CD4-positive, CD25-positive, alpha-beta regulatory T cell (primary cell): ENCODE measurements at regions not wholly inside any gene's neighbourhood (a gene's known extent, or its start where the extent isn't known, plus 50 kb on each side); places are given as distances from the start of the nearest gene placed in this dataset.

Experiments used
- ATAC-seq, 2 donors: fragments of 150-1000 bp; cut with Tn5 transposase; one replicate each; pipeline ENCODE4 v1.10.0; 2021; ENCODE audit warnings: low read depth in 2 of 2, moderate number of reproducible peaks in 2 of 2, moderate library complexity in 1 of 2
- DNase-seq, 3 donors: peaks; one replicate each; pipeline versions ENCODE4 v3.0.0 to v3.0.0-alpha.2; 2012 to 2022; ENCODE audit warnings: mixed read lengths in 1 of 3
- H3K27ac ChIP-seq: one replicate; pipeline ENCODE4 v1.7.0; 2013; ENCODE audit warnings: mild to moderate bottlenecking, low read length; ENCODE audit not compliant: insufficient read depth, poor library complexity, severe bottlenecking
- H3K27me3 ChIP-seq: one replicate; pipeline ENCODE4 v1.7.0; 2013; ENCODE audit warnings: low read length; ENCODE audit not compliant: control insufficient read depth, insufficient read depth
- H3K36me3 ChIP-seq: one replicate; pipeline ENCODE4 v1.7.0; 2013; ENCODE audit warnings: mild to moderate bottlenecking, low read length, moderate library complexity; ENCODE audit not compliant: control insufficient read depth, insufficient read depth
- H3K4me1 ChIP-seq: 2 replicates; pipeline ENCODE4 v1.7.0; 2013; ENCODE audit warnings: mild to moderate bottlenecking, low read length; ENCODE audit not compliant: insufficient read depth, control insufficient read depth, poor library complexity, severe bottlenecking
- H3K4me3 ChIP-seq: one replicate; pipeline ENCODE4 v1.7.0; 2013; ENCODE audit warnings: low read depth, mild to moderate bottlenecking, low read length, moderate library complexity
- H3K9me3 ChIP-seq, 2 experiments: 1 replicate in 1 of 2; 2 replicates in 1 of 2; pipeline ENCODE4 v1.7.0; 2013; ENCODE audit warnings: low read length in 2 of 2, mild to moderate bottlenecking in 1 of 2, moderate library complexity in 1 of 2; ENCODE audit not compliant: control insufficient read depth in 2 of 2
- H3K27ac Mint-ChIP-seq, 3 donors: one replicate each; pipeline ENCODE4 v1.8.0; 2020 to 2022; ENCODE audit warnings: mild to moderate bottlenecking in 3 of 3, mixed read lengths in 3 of 3, moderate library complexity in 2 of 3
- H3K27me3 Mint-ChIP-seq: one replicate; pipeline ENCODE4 v1.8.0; 2022; ENCODE audit warnings: mild to moderate bottlenecking, mixed read lengths
- H3K36me3 Mint-ChIP-seq: one replicate; pipeline ENCODE4 v1.8.0; 2020; ENCODE audit warnings: mixed read lengths
- H3K4me1 Mint-ChIP-seq, 4 donors: one replicate each; pipeline ENCODE4 v1.8.0; 2020 to 2022; ENCODE audit warnings: mixed read lengths in 4 of 4, mild to moderate bottlenecking in 1 of 4
- H3K4me3 Mint-ChIP-seq, 4 donors: one replicate each; pipeline ENCODE4 v1.8.0; 2020 to 2022; ENCODE audit warnings: mild to moderate bottlenecking in 4 of 4, mixed read lengths in 4 of 4, moderate library complexity in 3 of 4
- H3K9me3 Mint-ChIP-seq, 7 donors: one replicate each; pipeline ENCODE4 v1.8.0; 2020 to 2022; ENCODE audit warnings: mixed read lengths in 7 of 7, mild to moderate bottlenecking in 3 of 7, moderate library complexity in 2 of 7

- Histone ChIP-seq H3K36me3 (no peaks in the 10 kb centered on the region), H3K4me1 (no peaks in the 10 kb centered on the region), H3K9me3 (no peaks in the 10 kb centered on the region), H3K27ac (no peak overlapping the region), H3K27me3 (no peaks in the 10 kb centered on the region), H3K4me3 (no peak overlapping the region)
- Mint-ChIP-seq H3K36me3 (no peaks in the 10 kb centered on the region), H3K9me3 (no peaks in the 10 kb centered on the region), H3K27me3 (no peaks in the 10 kb centered on the region), H3K27ac (no peak overlapping the region), H3K4me3 (no peak overlapping the region), H3K4me1 (no peaks in the 10 kb centered on the region)
- DNase-seq (no peak), ATAC-seq (no peak)
Measured at GRCh38 chr17:13293421-13293820, 275.6 kb upstream of the ELAC2 start.

GRCh38 chr17:13292291-13292690, 274.5 kb upstream of the ELAC2 start:
- no peak for ATAC-seq
- H3K36me3 ChIP-seq = no peaks in the 10 kb centered on the region

GRCh38 chr17:13288248-13288647, 270.4 kb upstream of the ELAC2 start:
- Mint-ChIP-seq H3K27ac (no peak overlapping the region), H3K27me3 (no peaks in the 10 kb centered on the region), H3K4me3 (no peak overlapping the region), H3K9me3 (no peaks in the 10 kb centered on the region), H3K36me3 (no peaks in the 10 kb centered on the region), H3K4me1 (no peaks in the 10 kb centered on the region)
- H3K4me3 ChIP-seq = no peak overlapping the region
- no peaks in the 10 kb centered on the region for H3K4me1 ChIP-seq
- no peaks in the 10 kb centered on the region for H3K27me3 ChIP-seq
- H3K9me3 ChIP-seq = no peaks in the 10 kb centered on the region
- H3K27ac ChIP-seq = no peak overlapping the region
- ATAC-seq = no peak
- no peak for DNase-seq
- H3K36me3 ChIP-seq = no peaks in the 10 kb centered on the region

More at GRCh38 chr17:13292291-13292690, 274.5 kb upstream of the ELAC2 start:
- H3K27me3 ChIP-seq = no peaks in the 10 kb centered on the region
- DNase-seq = no peak
- Mint-ChIP-seq H3K4me1 (no peaks in the 10 kb centered on the region), H3K9me3 (no peaks in the 10 kb centered on the region), H3K27ac (no peak overlapping the region), H3K4me3 (no peak overlapping the region), H3K27me3 (no peaks in the 10 kb centered on the region), H3K36me3 (no peaks in the 10 kb centered on the region)
- no peaks in the 10 kb centered on the region for H3K9me3 ChIP-seq
- no peaks in the 10 kb centered on the region for H3K4me1 ChIP-seq
- no peak overlapping the region for H3K4me3 ChIP-seq
- no peak overlapping the region for H3K27ac ChIP-seq

- Mint-ChIP-seq H3K27me3 (no peaks in the 10 kb centered on the region), H3K9me3 (no peaks in the 10 kb centered on the region), H3K4me1 (no peaks in the 10 kb centered on the region), H3K27ac (no peak overlapping the region), H3K36me3 (no peaks in the 10 kb centered on the region), H3K4me3 (no peak overlapping the region)
- H3K4me3 ChIP-seq = no peak overlapping the region
- no peaks in the 10 kb centered on the region for H3K27me3 ChIP-seq
- no peaks in the 10 kb centered on the region for H3K36me3 ChIP-seq
- ATAC-seq = no peak
- no peaks in the 10 kb centered on the region for H3K4me1 ChIP-seq
- H3K27ac ChIP-seq = no peak overlapping the region
- no peaks in the 10 kb centered on the region for H3K9me3 ChIP-seq
- DNase-seq = no peak
Measured at GRCh38 chr17:13287226-13287625, 269.4 kb upstream of the ELAC2 start.

GRCh38 chr17:13283606-13284005, 265.8 kb upstream of the ELAC2 start:
- no peaks in the 10 kb centered on the region for H3K9me3 ChIP-seq
- H3K27me3 Mint-ChIP-seq = no peaks in the 10 kb centered on the region
- H3K27me3 ChIP-seq = no peaks in the 10 kb centered on the region
- no peak overlapping the region for H3K4me3 Mint-ChIP-seq
- H3K27ac Mint-ChIP-seq = no peak overlapping the region
- DNase-seq (no peak), ATAC-seq (no peak)
- H3K9me3 Mint-ChIP-seq = no peaks in the 10 kb centered on the region
- H3K27ac ChIP-seq = no peak overlapping the region
- no peak overlapping the region for H3K4me3 ChIP-seq
- H3K36me3 ChIP-seq = no peaks in the 10 kb centered on the region
- H3K4me1 Mint-ChIP-seq = peaks cover 0 to 4% (median 0%) of the 10 kb centered on the region in 4 donors
- H3K4me1 ChIP-seq = no peaks in the 10 kb centered on the region
- H3K36me3 Mint-ChIP-seq = no peaks in the 10 kb centered on the region

GRCh38 chr17:13281626-13282025, 263.8 kb upstream of the ELAC2 start:
- Mint-ChIP-seq H3K27me3 (no peaks in the 10 kb centered on the region), H3K36me3 (no peaks in the 10 kb centered on the region), H3K4me3 (no peak overlapping the region), H3K9me3 (peaks cover 0 to 4% (median 0%) of the 10 kb centered on the region in 7 donors), H3K27ac (no peak overlapping the region), H3K4me1 (peaks cover 0 to 4% (median 0%) of the 10 kb centered on the region in 4 donors)
- Histone ChIP-seq H3K27me3 (no peaks in the 10 kb centered on the region), H3K4me3 (no peak overlapping the region), H3K27ac (no peak overlapping the region), H3K36me3 (no peaks in the 10 kb centered on the region), H3K9me3 (no peaks in the 10 kb centered on the region), H3K4me1 (no peaks in the 10 kb centered on the region)
- no peak for ATAC-seq
- DNase-seq = no peak

GRCh38 chr17:13273806-13274205, 256.0 kb upstream of the ELAC2 start:
- Mint-ChIP-seq H3K4me3 (no peak overlapping the region), H3K27ac (no peak overlapping the region), H3K36me3 (no peaks in the 10 kb centered on the region), H3K9me3 (peaks cover 0 to 4% (median 1%) of the 10 kb centered on the region in 7 donors), H3K27me3 (no peaks in the 10 kb centered on the region), H3K4me1 (no peaks in the 10 kb centered on the region)
- no peaks in the 10 kb centered on the region for H3K27me3 ChIP-seq
- no peaks in the 10 kb centered on the region for H3K9me3 ChIP-seq
- no peak overlapping the region for H3K4me3 ChIP-seq
- no peaks in the 10 kb centered on the region for H3K36me3 ChIP-seq
- ATAC-seq (no peak), DNase-seq (no peak)
- no peaks in the 10 kb centered on the region for H3K4me1 ChIP-seq
- H3K27ac ChIP-seq = no peak overlapping the region

- Histone ChIP-seq H3K4me1 (no peaks in the 10 kb centered on the region), H3K9me3 (no peaks in the 10 kb centered on the region), H3K27ac (no peak overlapping the region), H3K4me3 (no peak overlapping the region), H3K27me3 (no peaks in the 10 kb centered on the region), H3K36me3 (no peaks in the 10 kb centered on the region)
- no peak for DNase-seq
- Mint-ChIP-seq H3K36me3 (no peaks in the 10 kb centered on the region), H3K27me3 (no peaks in the 10 kb centered on the region), H3K4me1 (no peaks in the 10 kb centered on the region), H3K4me3 (no peak overlapping the region), H3K9me3 (peaks cover 0 to 4% (median 0%) of the 10 kb centered on the region in 7 donors), H3K27ac (no peak overlapping the region)
- no peak for ATAC-seq
Measured at GRCh38 chr17:13272296-13272695, 254.5 kb upstream of the ELAC2 start.
